GM19372 (cell line): ENCODE measurements at regions not wholly inside any gene's neighbourhood (a gene's known extent, or its start where the extent isn't known, plus 50 kb on each side); places are given as distances from the start of the nearest gene placed in this dataset.
"Not testable (repeated sequence)": the region's sequence is repeated elsewhere in the genome, so short reads cannot be mapped to it uniquely, and the experiment has no call there.

Experiments
- ATAC-seq: cut with Tn5 transposase; IDR thresholded peaks from one replicate; pipeline ENCODE4 v1.9.1; 2021; ENCODE audit warnings: mild to moderate bottlenecking, low read depth, moderate library complexity; ENCODE audit not compliant: unreplicated experiment

- ATAC-seq: no peak
Measured at GRCh38 chr3:75118779-75119178, 504.3 kb upstream of the CNTN3 start.

- ATAC-seq: no peak
Measured at GRCh38 chr3:75126556-75126955, 512.1 kb upstream of the CNTN3 start.

GRCh38 chr3:75129101-75129500 lies 514.6 kb upstream of the CNTN3 start:
- ATAC-seq: no peak

- ATAC-seq: no peak
Measured at GRCh38 chr3:75136100-75136897, 521.8 kb upstream of the CNTN3 start.

GRCh38 chr3:75138345-75138744 lies 523.9 kb upstream of the CNTN3 start:
- no peak for ATAC-seq

GRCh38 chr3:75140904-75141615 lies 523.1 kb upstream of the FRG2C start:
- no peak for ATAC-seq

- no peak for ATAC-seq
Measured at GRCh38 chr3:75144406-75144805, 519.7 kb upstream of the FRG2C start.

- no peak for ATAC-seq
Measured at GRCh38 chr3:75171630-75172230, 492.4 kb upstream of the FRG2C start.

GRCh38 chr3:75176937-75177336 lies 487.2 kb upstream of the FRG2C start:
- no peak for ATAC-seq

GRCh38 chr3:75180235-75180944 lies 483.7 kb upstream of the FRG2C start:
- ATAC-seq: peak; percentile 64

- ATAC-seq: no peak
Measured at GRCh38 chr3:75180945-75181298, 483.2 kb upstream of the FRG2C start.

GRCh38 chr3:75188962-75189361 lies 475.2 kb upstream of the FRG2C start:
- ATAC-seq: no peak

- peak; percentile 72 for ATAC-seq
Measured at GRCh38 chr3:75192146-75192616, 471.9 kb upstream of the FRG2C start.

- ATAC-seq: no peak
Measured at GRCh38 chr3:75193797-75194196, 470.3 kb upstream of the FRG2C start.

GRCh38 chr3:75214332-75214731 lies 449.8 kb upstream of the FRG2C start:
- ATAC-seq: not testable (repeated sequence)

- no peak for ATAC-seq
Measured at GRCh38 chr3:75218577-75218976, 445.6 kb upstream of the FRG2C start.

GRCh38 chr3:75220932-75221331 lies 443.2 kb upstream of the FRG2C start:
- ATAC-seq: no peak

- ATAC-seq: no peak
Measured at GRCh38 chr3:75224412-75224811, 439.7 kb upstream of the FRG2C start.

- ATAC-seq: no peak
Measured at GRCh38 chr3:75232216-75232615, 431.9 kb upstream of the FRG2C start.

- no peak for ATAC-seq
Measured at GRCh38 chr3:75235631-75236030, 428.5 kb upstream of the FRG2C start.

- no peak for ATAC-seq
Measured at GRCh38 chr3:75237053-75237452, 427.1 kb upstream of the FRG2C start.
